GM23338 (cell line): ENCODE measurements at regions not wholly inside any gene's neighbourhood (a gene's known extent, or its start where the extent isn't known, plus 50 kb on each side); places are given as distances from the start of the nearest gene placed in this dataset.

ENCODE experiments used
- ETS1 ChIP-seq: IDR thresholded peaks from 2 replicates; pipeline ENCODE4 v1.6.1; 2016; ENCODE audit warnings: antibody characterized with exemption
- JUNB ChIP-seq: IDR thresholded peaks from one replicate; pipeline ENCODE4 v1.6.1; 2016; ENCODE audit warnings: antibody characterized with exemption; ENCODE audit not compliant: unreplicated experiment
- STAT1 ChIP-seq: IDR thresholded peaks from one replicate; pipeline ENCODE4 v1.6.1; 2016; ENCODE audit warnings: antibody characterized with exemption; ENCODE audit not compliant: unreplicated experiment
- ZNF114 ChIP-seq: fragments of 250-450 bp; sonication (Bioruptor Pico); IDR thresholded peaks from 2 replicates; pipeline ENCODE4 v1.5.0; 2020; ENCODE audit warnings: mild to moderate bottlenecking, moderate library complexity
- ZNF331 ChIP-seq: fragments of 250-450 bp; sonication (Bioruptor Pico); IDR thresholded peaks from 2 replicates; pipeline ENCODE4 v1.5.0; 2020; ENCODE audit warnings: low read depth, mild to moderate bottlenecking, moderate library complexity
- TF ChIP-seq, protein P1 (sequence below): fragments of 250-450 bp; sonication (Bioruptor Pico); IDR thresholded peaks from 2 replicates; pipeline ENCODE4 v1.5.0; 2020; ENCODE audit warnings: mild to moderate bottlenecking, moderate library complexity
- TF ChIP-seq, protein P2 (sequence below), 2 experiments: fragments of 200-600 bp in 1 of 2; sonication (generic) in 1 of 2; conservative IDR thresholded peaks; 2 replicates each; pipeline versions ENCODE4 v1.5.1 to v1.6.1; 2016 to 2017; ENCODE audit warnings: antibody characterized with exemption in 2 of 2, low read depth in 2 of 2, mild to moderate bottlenecking in 2 of 2, moderate library complexity in 1 of 2
- TF ChIP-seq, protein P3 (sequence below): IDR thresholded peaks from one replicate; pipeline ENCODE4 v1.6.1; 2018; ENCODE audit warnings: antibody characterized with exemption; ENCODE audit not compliant: unreplicated experiment

DNA sequence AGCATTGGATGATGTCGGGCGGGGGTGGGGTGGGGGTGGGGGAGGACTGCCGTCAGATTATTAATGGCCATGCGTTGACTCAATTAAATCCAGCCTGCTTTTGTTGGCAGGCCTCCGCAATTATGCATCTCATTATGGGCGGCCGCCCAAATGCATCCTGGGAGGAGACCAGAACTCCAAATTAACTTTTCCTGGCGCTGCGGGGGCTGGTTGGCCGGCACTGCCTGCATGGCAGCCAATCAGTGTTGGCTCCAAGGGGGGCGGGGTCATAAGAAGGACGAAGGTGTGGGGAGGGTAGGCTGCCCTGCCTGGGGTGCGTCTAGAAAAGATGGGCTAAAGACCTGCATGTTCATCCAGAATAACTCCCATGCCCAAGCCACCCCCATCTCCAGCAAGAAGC, 83.9 kb upstream of the PAX2 start (continued):
- TF ChIP-seq, protein P1, sequence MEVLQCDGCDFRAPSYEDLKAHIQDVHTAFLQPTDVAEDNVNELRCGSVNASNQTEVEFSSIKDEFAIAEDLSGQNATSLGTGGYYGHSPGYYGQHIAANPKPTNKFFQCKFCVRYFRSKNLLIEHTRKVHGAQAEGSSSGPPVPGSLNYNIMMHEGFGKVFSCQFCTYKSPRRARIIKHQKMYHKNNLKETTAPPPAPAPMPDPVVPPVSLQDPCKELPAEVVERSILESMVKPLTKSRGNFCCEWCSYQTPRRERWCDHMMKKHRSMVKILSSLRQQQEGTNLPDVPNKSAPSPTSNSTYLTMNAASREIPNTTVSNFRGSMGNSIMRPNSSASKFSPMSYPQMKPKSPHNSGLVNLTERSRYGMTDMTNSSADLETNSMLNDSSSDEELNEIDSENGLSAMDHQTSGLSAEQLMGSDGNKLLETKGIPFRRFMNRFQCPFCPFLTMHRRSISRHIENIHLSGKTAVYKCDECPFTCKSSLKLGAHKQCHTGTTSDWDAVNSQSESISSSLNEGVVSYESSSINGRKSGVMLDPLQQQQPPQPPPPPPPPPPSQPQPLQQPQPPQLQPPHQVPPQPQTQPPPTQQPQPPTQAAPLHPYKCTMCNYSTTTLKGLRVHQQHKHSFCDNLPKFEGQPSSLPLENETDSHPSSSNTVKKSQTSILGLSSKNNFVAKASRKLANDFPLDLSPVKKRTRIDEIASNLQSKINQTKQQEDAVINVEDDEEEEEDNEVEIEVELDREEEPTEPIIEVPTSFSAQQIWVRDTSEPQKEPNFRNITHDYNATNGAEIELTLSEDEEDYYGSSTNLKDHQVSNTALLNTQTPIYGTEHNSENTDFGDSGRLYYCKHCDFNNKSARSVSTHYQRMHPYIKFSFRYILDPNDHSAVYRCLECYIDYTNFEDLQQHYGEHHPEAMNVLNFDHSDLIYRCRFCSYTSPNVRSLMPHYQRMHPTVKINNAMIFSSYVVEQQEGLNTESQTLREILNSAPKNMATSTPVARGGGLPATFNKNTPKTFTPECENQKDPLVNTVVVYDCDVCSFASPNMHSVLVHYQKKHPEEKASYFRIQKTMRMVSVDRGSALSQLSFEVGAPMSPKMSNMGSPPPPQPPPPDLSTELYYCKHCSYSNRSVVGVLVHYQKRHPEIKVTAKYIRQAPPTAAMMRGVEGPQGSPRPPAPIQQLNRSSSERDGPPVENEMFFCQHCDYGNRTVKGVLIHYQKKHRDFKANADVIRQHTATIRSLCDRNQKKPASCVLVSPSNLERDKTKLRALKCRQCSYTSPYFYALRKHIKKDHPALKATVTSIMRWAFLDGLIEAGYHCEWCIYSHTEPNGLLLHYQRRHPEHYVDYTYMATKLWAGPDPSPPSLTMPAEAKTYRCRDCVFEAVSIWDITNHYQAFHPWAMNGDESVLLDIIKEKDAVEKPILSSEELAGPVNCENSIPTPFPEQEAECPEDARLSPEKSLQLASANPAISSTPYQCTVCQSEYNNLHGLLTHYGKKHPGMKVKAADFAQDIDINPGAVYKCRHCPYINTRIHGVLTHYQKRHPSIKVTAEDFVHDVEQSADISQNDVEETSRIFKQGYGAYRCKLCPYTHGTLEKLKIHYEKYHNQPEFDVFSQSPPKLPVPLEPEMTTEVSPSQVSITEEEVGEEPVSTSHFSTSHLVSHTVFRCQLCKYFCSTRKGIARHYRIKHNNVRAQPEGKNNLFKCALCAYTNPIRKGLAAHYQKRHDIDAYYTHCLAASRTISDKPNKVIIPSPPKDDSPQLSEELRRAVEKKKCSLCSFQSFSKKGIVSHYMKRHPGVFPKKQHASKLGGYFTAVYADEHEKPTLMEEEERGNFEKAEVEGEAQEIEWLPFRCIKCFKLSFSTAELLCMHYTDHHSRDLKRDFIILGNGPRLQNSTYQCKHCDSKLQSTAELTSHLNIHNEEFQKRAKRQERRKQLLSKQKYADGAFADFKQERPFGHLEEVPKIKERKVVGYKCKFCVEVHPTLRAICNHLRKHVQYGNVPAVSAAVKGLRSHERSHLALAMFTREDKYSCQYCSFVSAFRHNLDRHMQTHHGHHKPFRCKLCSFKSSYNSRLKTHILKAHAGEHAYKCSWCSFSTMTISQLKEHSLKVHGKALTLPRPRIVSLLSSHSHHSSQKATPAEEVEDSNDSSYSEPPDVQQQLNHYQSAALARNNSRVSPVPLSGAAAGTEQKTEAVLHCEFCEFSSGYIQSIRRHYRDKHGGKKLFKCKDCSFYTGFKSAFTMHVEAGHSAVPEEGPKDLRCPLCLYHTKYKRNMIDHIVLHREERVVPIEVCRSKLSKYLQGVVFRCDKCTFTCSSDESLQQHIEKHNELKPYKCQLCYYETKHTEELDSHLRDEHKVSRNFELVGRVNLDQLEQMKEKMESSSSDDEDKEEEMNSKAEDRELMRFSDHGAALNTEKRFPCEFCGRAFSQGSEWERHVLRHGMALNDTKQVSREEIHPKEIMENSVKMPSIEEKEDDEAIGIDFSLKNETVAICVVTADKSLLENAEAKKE: no peak
- no peak for TF ChIP-seq JUNB
- TF ChIP-seq, protein P2, sequence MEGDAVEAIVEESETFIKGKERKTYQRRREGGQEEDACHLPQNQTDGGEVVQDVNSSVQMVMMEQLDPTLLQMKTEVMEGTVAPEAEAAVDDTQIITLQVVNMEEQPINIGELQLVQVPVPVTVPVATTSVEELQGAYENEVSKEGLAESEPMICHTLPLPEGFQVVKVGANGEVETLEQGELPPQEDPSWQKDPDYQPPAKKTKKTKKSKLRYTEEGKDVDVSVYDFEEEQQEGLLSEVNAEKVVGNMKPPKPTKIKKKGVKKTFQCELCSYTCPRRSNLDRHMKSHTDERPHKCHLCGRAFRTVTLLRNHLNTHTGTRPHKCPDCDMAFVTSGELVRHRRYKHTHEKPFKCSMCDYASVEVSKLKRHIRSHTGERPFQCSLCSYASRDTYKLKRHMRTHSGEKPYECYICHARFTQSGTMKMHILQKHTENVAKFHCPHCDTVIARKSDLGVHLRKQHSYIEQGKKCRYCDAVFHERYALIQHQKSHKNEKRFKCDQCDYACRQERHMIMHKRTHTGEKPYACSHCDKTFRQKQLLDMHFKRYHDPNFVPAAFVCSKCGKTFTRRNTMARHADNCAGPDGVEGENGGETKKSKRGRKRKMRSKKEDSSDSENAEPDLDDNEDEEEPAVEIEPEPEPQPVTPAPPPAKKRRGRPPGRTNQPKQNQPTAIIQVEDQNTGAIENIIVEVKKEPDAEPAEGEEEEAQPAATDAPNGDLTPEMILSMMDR (conservative IDR thresholded peaks at IDR 0.05; ENCODE audit: low read depth in 2 of 2): no peak
- TF ChIP-seq ZNF114 (CRISPR knock-in tag): no peak
- TF ChIP-seq STAT1: no peak
- TF ChIP-seq, protein P3, sequence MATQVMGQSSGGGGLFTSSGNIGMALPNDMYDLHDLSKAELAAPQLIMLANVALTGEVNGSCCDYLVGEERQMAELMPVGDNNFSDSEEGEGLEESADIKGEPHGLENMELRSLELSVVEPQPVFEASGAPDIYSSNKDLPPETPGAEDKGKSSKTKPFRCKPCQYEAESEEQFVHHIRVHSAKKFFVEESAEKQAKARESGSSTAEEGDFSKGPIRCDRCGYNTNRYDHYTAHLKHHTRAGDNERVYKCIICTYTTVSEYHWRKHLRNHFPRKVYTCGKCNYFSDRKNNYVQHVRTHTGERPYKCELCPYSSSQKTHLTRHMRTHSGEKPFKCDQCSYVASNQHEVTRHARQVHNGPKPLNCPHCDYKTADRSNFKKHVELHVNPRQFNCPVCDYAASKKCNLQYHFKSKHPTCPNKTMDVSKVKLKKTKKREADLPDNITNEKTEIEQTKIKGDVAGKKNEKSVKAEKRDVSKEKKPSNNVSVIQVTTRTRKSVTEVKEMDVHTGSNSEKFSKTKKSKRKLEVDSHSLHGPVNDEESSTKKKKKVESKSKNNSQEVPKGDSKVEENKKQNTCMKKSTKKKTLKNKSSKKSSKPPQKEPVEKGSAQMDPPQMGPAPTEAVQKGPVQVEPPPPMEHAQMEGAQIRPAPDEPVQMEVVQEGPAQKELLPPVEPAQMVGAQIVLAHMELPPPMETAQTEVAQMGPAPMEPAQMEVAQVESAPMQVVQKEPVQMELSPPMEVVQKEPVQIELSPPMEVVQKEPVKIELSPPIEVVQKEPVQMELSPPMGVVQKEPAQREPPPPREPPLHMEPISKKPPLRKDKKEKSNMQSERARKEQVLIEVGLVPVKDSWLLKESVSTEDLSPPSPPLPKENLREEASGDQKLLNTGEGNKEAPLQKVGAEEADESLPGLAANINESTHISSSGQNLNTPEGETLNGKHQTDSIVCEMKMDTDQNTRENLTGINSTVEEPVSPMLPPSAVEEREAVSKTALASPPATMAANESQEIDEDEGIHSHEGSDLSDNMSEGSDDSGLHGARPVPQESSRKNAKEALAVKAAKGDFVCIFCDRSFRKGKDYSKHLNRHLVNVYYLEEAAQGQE: no peak
- no peak for TF ChIP-seq ZNF331 (CRISPR knock-in tag)
- TF ChIP-seq ETS1: no peak
